Gastrocnemius medialis (tissue), 4 donors: ENCODE measurements at regions not wholly inside any gene's neighbourhood (a gene's known extent, or its start where the extent isn't known, plus 50 kb on each side); places are given as distances from the start of the nearest gene placed in this dataset.

Experiments used
- ATAC-seq, 2 donors: fragments of 150-250 bp; one replicate each; pipeline ENCODE4 v1.9.1; 2016
- DNase-seq, 2 donors: peaks; one replicate each; pipeline ENCODE4 v3.0.0-alpha.2; 2019
- H3K27ac ChIP-seq, 4 donors: fragments of 200-600 bp; sonication (generic); 1 replicate in 1 of 4; 2 replicates in 3 of 4; pipeline ENCODE4 v1.5.1; 2016 to 2018; ENCODE audit warnings: mild to moderate bottlenecking in 2 of 4, moderate library complexity in 1 of 4
- H3K27me3 ChIP-seq, 3 donors: fragments of 200-600 bp; sonication (generic) in 2 of 3; 1 replicate in 1 of 3; 2 replicates in 2 of 3; pipeline versions ENCODE4 v1.5.1 to v1.6.0; 2016 to 2019; ENCODE audit warnings: mild to moderate bottlenecking in 1 of 3, moderate library complexity in 1 of 3
- H3K36me3 ChIP-seq, 2 donors: fragments of 200-600 bp; sonication (generic) in 1 of 2; one replicate each; pipeline ENCODE4 v1.5.1; 2017 to 2018
- H3K4me1 ChIP-seq, 2 donors: fragments of 200-600 bp; sonication (generic) in 1 of 2; one replicate each; pipeline ENCODE4 v1.5.1; 2016 to 2017; ENCODE audit warnings: mild to moderate bottlenecking in 2 of 2
- H3K4me3 ChIP-seq, 4 donors: fragments of 200-600 bp; sonication (generic) in 3 of 4; 1 replicate in 1 of 4; 2 replicates in 3 of 4; pipeline ENCODE4 v1.5.1; 2016 to 2019; ENCODE audit warnings: mild to moderate bottlenecking in 2 of 4
- H3K9me3 ChIP-seq, 3 donors: fragments of 200-600 bp; sonication (generic) in 2 of 3; 1 replicate in 1 of 3; 2 replicates in 2 of 3; pipeline ENCODE4 v1.5.1; 2016 to 2019
- POLR2A ChIP-seq, 2 donors: fragments of 450-650 bp; IDR thresholded peaks; one replicate each; pipeline ENCODE4 v1.6.1; 2017; ENCODE audit warnings: antibody characterized with exemption in 2 of 2, mild to moderate bottlenecking in 2 of 2, moderate library complexity in 2 of 2
- in situ Hi-C, 4 donors: fragments of 200-750 bp; cut with MboI; loops; one replicate each; pipeline versions ENCODE4 v1.15.0 to v1.8.0; 2017; ENCODE audit warnings: low sequenced_read_pairs in 4 of 4
- intact Hi-C: fragments of 100-400 bp; cut with DNase I; formaldehyde crosslinking; loops from one replicate; pipeline ENCODE4 v1.15.1; 2023; ENCODE audit warnings: low total_unique reads
- TF ChIP-seq, protein P1 (sequence below), 5 experiments: fragments of 450-650 bp in 3 of 5; fragments of 200-600 bp in 2 of 5; sonication (generic) in 2 of 5; IDR thresholded peaks in 4 of 5; conservative IDR thresholded peaks in 1 of 5; 1 replicate in 4 of 5; 2 replicates in 1 of 5; pipeline ENCODE4 v1.5.1; 2016 to 2019; ENCODE audit warnings: antibody characterized with exemption in 5 of 5, mild to moderate bottlenecking in 3 of 5, moderate library complexity in 3 of 5

DNA sequence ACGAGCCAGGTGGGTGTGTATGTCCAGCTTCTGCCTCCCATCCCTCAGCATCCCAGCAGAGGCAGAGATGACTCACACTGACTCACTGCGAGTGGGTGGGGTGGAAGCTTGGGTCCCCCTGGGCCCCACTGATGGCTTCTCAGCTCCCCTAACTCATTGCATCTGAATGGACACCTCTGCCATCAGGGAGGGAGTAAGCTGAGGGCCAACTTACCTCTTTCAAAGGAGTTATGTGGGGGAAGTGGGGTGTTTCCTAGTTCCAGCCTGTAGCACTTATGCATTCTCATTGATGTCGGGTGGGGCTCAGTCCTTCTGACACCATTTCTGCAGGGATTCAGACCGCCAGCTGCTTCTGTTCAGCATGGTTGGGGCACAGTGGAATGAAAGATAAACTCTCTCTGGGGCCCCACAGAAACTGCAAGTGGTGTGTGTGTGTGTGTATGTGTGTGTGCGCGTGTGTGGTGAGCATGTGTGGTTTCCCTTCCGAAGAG is 1425.8 kb downstream of the TBC1D22A start:
- ATAC-seq (no peak), DNase-seq (no peak)
- no peak for TF ChIP-seq POLR2A (IDR thresholded peaks at IDR 0.05)
- TF ChIP-seq, protein P1, sequence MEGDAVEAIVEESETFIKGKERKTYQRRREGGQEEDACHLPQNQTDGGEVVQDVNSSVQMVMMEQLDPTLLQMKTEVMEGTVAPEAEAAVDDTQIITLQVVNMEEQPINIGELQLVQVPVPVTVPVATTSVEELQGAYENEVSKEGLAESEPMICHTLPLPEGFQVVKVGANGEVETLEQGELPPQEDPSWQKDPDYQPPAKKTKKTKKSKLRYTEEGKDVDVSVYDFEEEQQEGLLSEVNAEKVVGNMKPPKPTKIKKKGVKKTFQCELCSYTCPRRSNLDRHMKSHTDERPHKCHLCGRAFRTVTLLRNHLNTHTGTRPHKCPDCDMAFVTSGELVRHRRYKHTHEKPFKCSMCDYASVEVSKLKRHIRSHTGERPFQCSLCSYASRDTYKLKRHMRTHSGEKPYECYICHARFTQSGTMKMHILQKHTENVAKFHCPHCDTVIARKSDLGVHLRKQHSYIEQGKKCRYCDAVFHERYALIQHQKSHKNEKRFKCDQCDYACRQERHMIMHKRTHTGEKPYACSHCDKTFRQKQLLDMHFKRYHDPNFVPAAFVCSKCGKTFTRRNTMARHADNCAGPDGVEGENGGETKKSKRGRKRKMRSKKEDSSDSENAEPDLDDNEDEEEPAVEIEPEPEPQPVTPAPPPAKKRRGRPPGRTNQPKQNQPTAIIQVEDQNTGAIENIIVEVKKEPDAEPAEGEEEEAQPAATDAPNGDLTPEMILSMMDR (IDR thresholded peaks at IDR 0.05 in 4 of 5, conservative IDR thresholded peaks at IDR 0.05 in 1 of 5), result no peak
- intact Hi-C loops (no loop called here), in situ Hi-C loops (no loop called here)
- no peaks in the 10 kb centered on the region for H3K36me3 ChIP-seq
- no peaks in the 10 kb centered on the region for H3K4me1 ChIP-seq
- no peak overlapping the region for H3K27ac ChIP-seq
- no peaks in the 10 kb centered on the region for H3K27me3 ChIP-seq
- H3K9me3 ChIP-seq, result peaks cover 0 to 11% (median 3%) of the 10 kb centered on the region in 3 donors
- no peak overlapping the region for H3K4me3 ChIP-seq

DNA sequence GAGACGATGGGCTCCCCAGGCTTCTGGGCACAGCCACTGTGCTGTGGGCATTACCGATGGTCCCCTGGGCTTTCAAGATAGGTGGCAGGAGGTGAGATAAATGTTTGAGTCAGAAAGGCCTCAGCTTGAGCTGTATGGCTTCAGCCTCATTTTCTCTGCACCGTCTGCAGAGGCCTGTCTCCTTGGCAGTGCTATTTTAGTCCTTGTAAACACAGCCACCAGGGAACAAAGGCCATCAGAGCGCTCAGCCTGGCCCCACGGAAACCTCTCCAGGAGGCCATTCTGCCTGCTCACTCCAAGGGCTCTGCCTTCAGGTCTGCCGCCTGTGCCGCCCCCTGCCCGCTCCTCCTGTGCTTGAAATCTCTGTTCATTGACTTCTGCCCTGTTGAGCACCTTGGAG is 1424.9 kb downstream of the TBC1D22A start:
- no peak overlapping the region for H3K27ac ChIP-seq
- intact Hi-C loops, result no loop called here

DNA sequence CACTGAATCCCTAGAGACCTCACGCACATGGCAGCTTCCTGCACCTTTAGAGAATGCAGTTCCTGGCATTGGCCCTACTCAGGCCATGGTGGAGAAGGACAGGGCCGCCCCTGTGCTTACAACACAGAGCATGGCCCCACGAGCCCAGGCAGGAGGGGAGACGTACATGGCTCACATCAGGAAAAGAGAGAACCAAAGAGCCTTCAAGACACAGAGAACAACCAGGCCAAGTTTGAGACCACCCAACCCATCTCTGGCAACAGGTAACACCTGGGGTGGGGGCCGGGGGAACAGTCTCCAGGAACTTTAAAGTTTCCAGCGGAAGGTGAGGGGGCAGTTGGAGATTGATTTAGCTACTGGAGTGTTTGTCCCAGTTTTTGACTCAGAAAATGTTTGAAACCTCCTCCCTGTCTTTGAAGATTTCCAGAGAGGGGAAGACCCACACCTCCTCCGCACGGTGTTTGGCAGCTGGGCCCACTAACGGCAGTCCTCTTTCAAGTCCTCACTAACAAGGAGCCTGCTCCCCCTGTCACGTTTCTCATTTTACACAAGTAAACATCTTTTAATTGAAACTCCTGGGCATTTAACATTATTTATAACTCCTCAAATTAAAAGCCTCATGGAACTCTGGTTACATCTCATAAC is 1423.8 kb downstream of the TBC1D22A start:
- intact Hi-C loops, result no loop called here
- H3K27me3 ChIP-seq, result no peaks in the 10 kb centered on the region
- H3K27ac ChIP-seq, result no peak overlapping the region
- H3K4me1 ChIP-seq, result no peaks in the 10 kb centered on the region
- no peak for ATAC-seq
- H3K36me3 ChIP-seq, result no peaks in the 10 kb centered on the region
- DNase-seq, result no peak
- H3K4me3 ChIP-seq, result no peak overlapping the region
- in situ Hi-C loops, result no loop called here
- peaks cover 0 to 6% (median 0%) of the 10 kb centered on the region in 3 donors for H3K9me3 ChIP-seq
- no peak for TF ChIP-seq POLR2A (IDR thresholded peaks at IDR 0.05)
- TF ChIP-seq, protein P1 (IDR thresholded peaks at IDR 0.05 in 4 of 5, conservative IDR thresholded peaks at IDR 0.05 in 1 of 5), result no peak

More for the DNA sequence above, 1424.9 kb downstream of the TBC1D22A start:
- no peaks in the 10 kb centered on the region for H3K36me3 ChIP-seq
- H3K4me3 ChIP-seq, result no peak overlapping the region
- ATAC-seq (no peak), DNase-seq (no peak)
- peaks cover 0 to 11% (median 3%) of the 10 kb centered on the region in 3 donors for H3K9me3 ChIP-seq
- no peak for TF ChIP-seq POLR2A (IDR thresholded peaks at IDR 0.05)
- TF ChIP-seq, protein P1 (IDR thresholded peaks at IDR 0.05 in 4 of 5, conservative IDR thresholded peaks at IDR 0.05 in 1 of 5), result no peak
- no peaks in the 10 kb centered on the region for H3K27me3 ChIP-seq
- in situ Hi-C loops, result no loop called here
- no peaks in the 10 kb centered on the region for H3K4me1 ChIP-seq

DNA sequence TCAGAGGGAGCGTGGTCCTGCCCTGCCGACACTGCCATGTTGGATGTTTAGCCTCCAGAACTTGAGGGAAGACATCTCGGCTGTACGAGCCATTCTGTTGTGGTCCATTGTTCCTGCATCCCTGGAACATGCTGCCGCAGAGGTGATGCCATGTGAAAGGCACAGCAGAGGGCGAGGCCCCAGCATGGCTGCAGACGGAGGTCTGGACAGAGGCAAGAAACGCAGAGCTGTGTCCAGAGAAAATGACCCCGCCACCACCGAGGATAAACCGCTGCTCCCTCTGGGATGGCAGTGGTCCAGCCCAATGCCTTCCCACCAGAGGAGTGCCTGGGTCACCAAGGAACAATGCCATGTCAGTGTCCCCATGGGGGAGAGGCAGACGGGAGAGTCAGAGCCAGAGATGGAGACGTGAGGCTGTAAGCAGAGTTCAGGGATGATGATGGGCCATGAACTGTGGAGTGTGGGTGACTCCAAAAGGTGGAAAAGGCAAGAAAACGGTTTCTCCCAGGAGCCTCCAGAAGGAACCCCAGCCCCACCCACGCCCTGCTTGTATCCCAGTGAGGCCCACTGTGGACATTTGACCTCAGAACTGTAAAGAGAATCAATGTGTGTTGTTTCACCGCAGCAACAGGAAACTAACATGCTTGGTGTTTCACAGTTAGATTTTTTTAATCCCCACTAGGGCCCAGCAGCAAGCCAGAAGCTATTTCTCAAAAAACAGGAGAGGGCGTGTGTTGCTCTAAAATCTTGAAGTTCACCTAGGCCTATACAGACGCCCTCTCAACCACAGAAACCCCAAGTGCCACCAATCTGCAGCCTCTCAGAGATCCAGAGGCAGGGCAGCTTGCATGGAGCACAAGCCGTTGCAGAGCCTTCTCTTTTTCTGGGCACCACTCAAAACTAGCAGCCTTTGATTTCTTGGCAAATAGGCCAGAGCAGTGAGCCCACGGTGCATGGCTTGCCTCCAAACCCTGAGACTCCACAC is 1422.9 kb downstream of the TBC1D22A start:
- no peak for ATAC-seq
- Histone ChIP-seq H3K4me3 (no peak overlapping the region), H3K4me1 (no peaks in the 10 kb centered on the region), H3K27me3 (no peaks in the 10 kb centered on the region), H3K36me3 (no peaks in the 10 kb centered on the region), H3K9me3 (no peaks in the 10 kb centered on the region), H3K27ac (no peak overlapping the region)
- intact Hi-C loops (no loop called here), in situ Hi-C loops (no loop called here)
- no peak for DNase-seq
- TF ChIP-seq POLR2A (IDR thresholded peaks at IDR 0.05), result no peak
- TF ChIP-seq, protein P1 (IDR thresholded peaks at IDR 0.05 in 4 of 5, conservative IDR thresholded peaks at IDR 0.05 in 1 of 5), result no peak
